ENCODE measurements at regions not wholly inside any gene's neighbourhood (a gene's known extent, or its start where the extent isn't known, plus 50 kb on each side); places are given as distances from the start of the nearest gene placed in this dataset.

DNA sequence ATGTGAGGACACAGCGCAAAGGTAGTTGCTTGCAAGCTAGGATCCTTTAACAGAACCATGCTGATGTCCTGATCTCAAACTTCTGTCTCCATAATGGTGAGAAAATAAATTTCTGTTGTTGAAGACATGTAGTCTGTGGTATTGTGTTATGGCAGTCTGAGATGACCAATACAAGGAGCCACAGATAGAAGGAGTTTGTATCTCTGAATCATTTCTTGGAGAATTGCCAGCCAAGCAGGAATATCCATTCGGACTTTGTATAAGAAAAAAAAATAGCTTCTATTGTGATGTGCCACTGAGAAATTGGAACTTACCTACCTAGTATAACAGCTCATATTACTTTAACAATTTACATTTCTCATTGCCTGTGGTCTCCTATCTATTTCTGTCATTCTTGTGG lies 447.6 kb upstream of the CA10 start:
- TF ChIP-seq, protein P1, sequence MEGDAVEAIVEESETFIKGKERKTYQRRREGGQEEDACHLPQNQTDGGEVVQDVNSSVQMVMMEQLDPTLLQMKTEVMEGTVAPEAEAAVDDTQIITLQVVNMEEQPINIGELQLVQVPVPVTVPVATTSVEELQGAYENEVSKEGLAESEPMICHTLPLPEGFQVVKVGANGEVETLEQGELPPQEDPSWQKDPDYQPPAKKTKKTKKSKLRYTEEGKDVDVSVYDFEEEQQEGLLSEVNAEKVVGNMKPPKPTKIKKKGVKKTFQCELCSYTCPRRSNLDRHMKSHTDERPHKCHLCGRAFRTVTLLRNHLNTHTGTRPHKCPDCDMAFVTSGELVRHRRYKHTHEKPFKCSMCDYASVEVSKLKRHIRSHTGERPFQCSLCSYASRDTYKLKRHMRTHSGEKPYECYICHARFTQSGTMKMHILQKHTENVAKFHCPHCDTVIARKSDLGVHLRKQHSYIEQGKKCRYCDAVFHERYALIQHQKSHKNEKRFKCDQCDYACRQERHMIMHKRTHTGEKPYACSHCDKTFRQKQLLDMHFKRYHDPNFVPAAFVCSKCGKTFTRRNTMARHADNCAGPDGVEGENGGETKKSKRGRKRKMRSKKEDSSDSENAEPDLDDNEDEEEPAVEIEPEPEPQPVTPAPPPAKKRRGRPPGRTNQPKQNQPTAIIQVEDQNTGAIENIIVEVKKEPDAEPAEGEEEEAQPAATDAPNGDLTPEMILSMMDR (IDR thresholded peaks at IDR 0.05; ENCODE audit: extremely low read depth in 1 of 2, insufficient read depth in 1 of 2, low read depth in 1 of 2, low read length in 2 of 2): no peak
- TF ChIP-seq POLR2AphosphoS5 (IDR thresholded peaks at IDR 0.05; ENCODE audit: insufficient read depth, low read depth, low read length): no peak
- no peak for TF ChIP-seq MYC (IDR thresholded peaks at IDR 0.05; ENCODE audit: low read depth, low read length)
- TF ChIP-seq MAX (IDR thresholded peaks at IDR 0.05; ENCODE audit: insufficient read depth, insufficient read length): no peak
- no peak for TF ChIP-seq EZH2 (IDR thresholded peaks at IDR 0.05; ENCODE audit: borderline replicate concordance, low read depth, low read length, severe bottlenecking)
- no peak for TF ChIP-seq POLR2A (IDR thresholded peaks at IDR 0.05; ENCODE audit: low read depth, low read length)
